ENCODE measurements at regions not wholly inside any gene's neighbourhood (a gene's known extent, or its start where the extent isn't known, plus 50 kb on each side); places are given as distances from the start of the nearest gene placed in this dataset.

- TF ChIP-seq CTCF (IDR thresholded peaks at IDR 0.05), result no peak
- no peak for TF ChIP-seq MAX (IDR thresholded peaks at IDR 0.05)
- no peak for TF ChIP-seq JUNB (IDR thresholded peaks at IDR 0.05)
- TF ChIP-seq ELK1 (IDR thresholded peaks at IDR 0.05; ENCODE audit: low read depth, low read length), result no peak
- TF ChIP-seq POLR2A (IDR thresholded peaks at IDR 0.05; ENCODE audit: low read length), result no peak
- no peak for TF ChIP-seq HOXA7 (CRISPR knock-in tag; IDR thresholded peaks at IDR 0.05)
- no peak for TF ChIP-seq PHF8 (IDR thresholded peaks at IDR 0.05; ENCODE audit: borderline replicate concordance, low read depth)
- TF ChIP-seq HEYL (CRISPR knock-in tag; IDR thresholded peaks at IDR 0.05), result no peak
- TF ChIP-seq CEBPB (IDR thresholded peaks at IDR 0.05), result no peak
- no peak for TF ChIP-seq BHLHE40 (IDR thresholded peaks at IDR 0.05; ENCODE audit: low read depth, low read length)
- TF ChIP-seq RAD21 (conservative IDR thresholded peaks at IDR 0.05 in 1 of 2, IDR thresholded peaks at IDR 0.05 in 1 of 2), result no peak
- TF ChIP-seq ZFP36 (IDR thresholded peaks at IDR 0.05; ENCODE audit: borderline replicate concordance, partially characterized antibody), result no peak
- no peak for TF ChIP-seq JUN (IDR thresholded peaks at IDR 0.05)
- TF ChIP-seq RNF2 (IDR thresholded peaks at IDR 0.05; ENCODE audit: borderline replicate concordance, low read depth), result no peak
Measured at GRCh38 chr3:105033081-105033480, 333.6 kb upstream of the ALCAM start.

All from A549 (cell line).